PC-3 (cell line): ENCODE measurements at regions not wholly inside any gene's neighbourhood (a gene's known extent, or its start where the extent isn't known, plus 50 kb on each side); places are given as distances from the start of the nearest gene placed in this dataset.

Source experiments
- CTCF ChIP-seq: fragments of 300-600 bp; sonication (generic); conservative IDR thresholded peaks from 2 replicates; pipeline ENCODE4 v1.5.1; 2017; ENCODE audit warnings: antibody characterized with exemption, low read depth, mild to moderate bottlenecking, low read length
- EZH2 ChIP-seq: fragments of 300-600 bp; sonication (generic); IDR thresholded peaks from one replicate; pipeline ENCODE4 v1.6.1; 2017; ENCODE audit warnings: antibody characterized with exemption, mild to moderate bottlenecking, low read length; ENCODE audit not compliant: unreplicated experiment
- EZH2phosphoT487 ChIP-seq: fragments of 300-600 bp; sonication (generic); IDR thresholded peaks from 2 replicates; pipeline ENCODE4 v1.6.1; 2018; ENCODE audit warnings: mild to moderate bottlenecking, antibody characterized with exemption, low read length, borderline replicate concordance

- no peak for TF ChIP-seq EZH2phosphoT487
- TF ChIP-seq CTCF: no peak
- TF ChIP-seq EZH2: no peak
These were observed 83.9 kb upstream of the SPATA13 start for GRCh38 chr13:24076636-24077035.
